ENCODE measurements at regions not wholly inside any gene's neighbourhood (a gene's known extent, or its start where the extent isn't known, plus 50 kb on each side); places are given as distances from the start of the nearest gene placed in this dataset.

DNA sequence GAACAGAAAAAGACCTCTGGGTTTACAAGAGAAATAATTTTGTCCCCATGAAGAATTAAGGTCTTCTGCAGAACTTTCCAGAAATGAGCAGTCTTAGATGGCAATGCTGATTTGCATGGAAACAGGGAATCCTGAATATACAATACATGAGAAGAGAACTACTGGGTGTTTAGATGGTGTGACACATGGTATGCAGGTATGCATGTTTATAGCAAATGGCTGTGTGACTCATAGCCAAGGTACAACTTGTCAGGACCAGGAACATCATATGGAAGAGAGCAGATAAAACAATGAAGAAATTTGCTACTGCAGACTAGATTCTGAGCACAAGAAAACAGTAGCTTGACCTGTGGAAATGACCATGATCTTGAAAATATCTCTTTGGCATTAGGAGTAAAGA lies 907.8 kb downstream of the GATA3 start:
- DNase-seq (ENCODE audit: extremely low spot score in 2 of 2) = no peak
- Histone ChIP-seq H3K36me3 (no peaks in the 10 kb centered on the region), H3K4me1 (no peaks in the 10 kb centered on the region), H3K9me3 (no peaks in the 10 kb centered on the region), H3K4me3 (no peak overlapping the region), H3K27me3 (no peaks in the 10 kb centered on the region), H3K27ac (no peak overlapping the region)
- TF ChIP-seq POLR2A (IDR thresholded peaks at IDR 0.05) (no peak), POLR2AphosphoS5 (IDR thresholded peaks at IDR 0.05; ENCODE audit: insufficient read depth in 1 of 2, low read depth in 1 of 2) (peak in 1 of 2 donors; percentile 24)
- TF ChIP-seq, protein P1, sequence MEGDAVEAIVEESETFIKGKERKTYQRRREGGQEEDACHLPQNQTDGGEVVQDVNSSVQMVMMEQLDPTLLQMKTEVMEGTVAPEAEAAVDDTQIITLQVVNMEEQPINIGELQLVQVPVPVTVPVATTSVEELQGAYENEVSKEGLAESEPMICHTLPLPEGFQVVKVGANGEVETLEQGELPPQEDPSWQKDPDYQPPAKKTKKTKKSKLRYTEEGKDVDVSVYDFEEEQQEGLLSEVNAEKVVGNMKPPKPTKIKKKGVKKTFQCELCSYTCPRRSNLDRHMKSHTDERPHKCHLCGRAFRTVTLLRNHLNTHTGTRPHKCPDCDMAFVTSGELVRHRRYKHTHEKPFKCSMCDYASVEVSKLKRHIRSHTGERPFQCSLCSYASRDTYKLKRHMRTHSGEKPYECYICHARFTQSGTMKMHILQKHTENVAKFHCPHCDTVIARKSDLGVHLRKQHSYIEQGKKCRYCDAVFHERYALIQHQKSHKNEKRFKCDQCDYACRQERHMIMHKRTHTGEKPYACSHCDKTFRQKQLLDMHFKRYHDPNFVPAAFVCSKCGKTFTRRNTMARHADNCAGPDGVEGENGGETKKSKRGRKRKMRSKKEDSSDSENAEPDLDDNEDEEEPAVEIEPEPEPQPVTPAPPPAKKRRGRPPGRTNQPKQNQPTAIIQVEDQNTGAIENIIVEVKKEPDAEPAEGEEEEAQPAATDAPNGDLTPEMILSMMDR (IDR thresholded peaks at IDR 0.05) = no peak
- intact Hi-C loops (cut with DNase I) = no loop called here

DNA sequence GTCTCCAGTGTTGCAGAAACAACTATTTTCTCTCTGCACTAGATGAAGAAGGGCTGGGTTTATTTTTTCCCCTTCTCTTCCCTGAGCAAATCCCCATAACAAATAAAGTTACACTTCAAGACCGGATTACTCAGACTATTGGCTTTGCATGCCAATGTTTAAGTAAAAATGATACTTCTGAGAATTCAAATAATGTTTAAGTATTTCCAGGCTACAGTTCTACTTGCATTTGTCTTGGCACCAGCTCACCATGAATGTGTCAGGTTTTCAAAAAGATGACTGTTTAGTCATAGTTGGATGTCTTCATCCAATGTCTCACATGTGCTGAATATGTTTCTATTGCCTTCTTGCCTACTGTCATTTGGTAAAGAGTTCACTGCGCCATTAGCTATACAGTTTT lies 912.6 kb downstream of the GATA3 start:
- Histone ChIP-seq H3K36me3 (no peaks in the 10 kb centered on the region), H3K27me3 (no peaks in the 10 kb centered on the region), H3K4me3 (no peak overlapping the region), H3K4me1 (no peaks in the 10 kb centered on the region), H3K9me3 (no peaks in the 10 kb centered on the region), H3K27ac (no peak overlapping the region)
- DNase-seq (ENCODE audit: extremely low spot score in 2 of 2) = no peak
- TF ChIP-seq, protein P1 (IDR thresholded peaks at IDR 0.05) = no peak
- TF ChIP-seq POLR2A (IDR thresholded peaks at IDR 0.05) (no peak), POLR2AphosphoS5 (IDR thresholded peaks at IDR 0.05; ENCODE audit: insufficient read depth in 1 of 2, low read depth in 1 of 2) (no peak)
- intact Hi-C loops (cut with DNase I) = no loop called here

DNA sequence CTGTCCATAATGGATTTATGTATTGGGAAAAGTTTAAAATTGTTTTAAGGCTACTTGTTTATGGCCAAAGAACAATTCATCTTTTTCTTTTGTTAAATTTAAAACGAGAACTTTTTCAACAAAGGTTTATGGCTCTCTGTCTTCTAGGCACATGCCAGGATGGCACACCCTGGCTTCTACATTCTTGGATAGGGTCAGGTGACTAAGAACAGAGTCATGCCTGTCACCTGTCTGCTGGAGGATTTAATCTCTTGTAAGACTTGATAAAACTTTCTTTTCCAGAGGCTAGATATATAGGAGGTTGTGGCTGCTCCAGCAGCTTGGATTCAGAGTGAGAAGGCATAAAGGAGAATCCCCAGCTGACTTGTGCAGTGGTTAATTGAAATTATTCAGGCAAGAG lies 915.4 kb downstream of the GATA3 start:
- no peaks in the 10 kb centered on the region for H3K27me3 ChIP-seq
- no peaks in the 10 kb centered on the region for H3K36me3 ChIP-seq
- no peaks in the 10 kb centered on the region for H3K4me1 ChIP-seq
- no peaks in the 10 kb centered on the region for H3K9me3 ChIP-seq
- intact Hi-C loops (cut with DNase I) = no loop called here
- H3K4me3 ChIP-seq = no peak overlapping the region
- no peak for DNase-seq (ENCODE audit: extremely low spot score in 2 of 2)
- TF ChIP-seq POLR2AphosphoS5 (IDR thresholded peaks at IDR 0.05; ENCODE audit: insufficient read depth in 1 of 2, low read depth in 1 of 2) = peak in 1 of 2 donors; percentile 15
- TF ChIP-seq, protein P1 (IDR thresholded peaks at IDR 0.05) = no peak
- no peak overlapping the region for H3K27ac ChIP-seq

DNA sequence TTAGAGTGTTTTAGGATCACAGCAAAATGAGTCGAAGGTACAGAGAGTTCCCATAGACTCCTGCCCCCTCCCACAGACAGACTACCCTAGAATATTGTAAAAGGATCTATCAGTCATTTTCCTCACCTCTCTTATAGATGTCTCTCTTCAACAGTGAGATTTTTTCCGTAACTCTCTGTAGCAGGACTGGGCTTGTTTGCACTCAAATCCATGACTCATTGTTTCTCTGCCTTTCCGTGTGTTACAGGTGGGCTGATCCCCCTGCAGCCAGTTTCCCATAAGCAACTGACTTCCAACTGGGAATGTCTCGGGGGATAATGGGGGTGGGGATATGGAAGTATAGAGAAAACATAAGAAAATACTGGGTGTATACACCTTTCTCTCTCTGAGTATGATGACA lies 921.0 kb downstream of the GATA3 start:
- intact Hi-C loops (cut with DNase I) = no loop called here
- H3K27ac ChIP-seq = no peak overlapping the region
- H3K27me3 ChIP-seq = no peaks in the 10 kb centered on the region
- TF ChIP-seq, protein P1 (IDR thresholded peaks at IDR 0.05) = no peak
- TF ChIP-seq POLR2A (IDR thresholded peaks at IDR 0.05) (no peak), POLR2AphosphoS5 (IDR thresholded peaks at IDR 0.05; ENCODE audit: insufficient read depth in 1 of 2, low read depth in 1 of 2) (no peak)
- H3K36me3 ChIP-seq = no peaks in the 10 kb centered on the region
- H3K9me3 ChIP-seq = no peaks in the 10 kb centered on the region
- H3K4me3 ChIP-seq = no peak overlapping the region
- DNase-seq (ENCODE audit: extremely low spot score in 2 of 2) = no peak
- H3K4me1 ChIP-seq = no peaks in the 10 kb centered on the region

DNA sequence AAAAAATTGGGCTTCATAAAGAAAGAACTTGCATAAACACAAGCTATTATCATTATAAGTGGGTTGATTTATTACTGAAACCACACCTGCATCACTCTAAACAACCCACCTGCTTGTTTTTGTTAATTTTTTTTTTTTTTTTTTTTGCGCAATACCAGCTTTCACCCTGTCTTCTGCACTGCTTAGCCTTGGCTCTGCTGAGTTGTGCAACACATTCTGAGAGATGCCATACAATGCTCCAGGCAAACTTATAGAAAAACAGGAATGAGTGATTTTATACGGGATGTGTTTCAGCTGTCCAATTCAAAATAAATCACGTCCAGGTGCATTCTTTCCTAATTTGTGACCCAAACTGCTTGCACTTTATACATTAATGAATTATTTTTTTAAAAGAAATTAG lies 923.6 kb downstream of the GATA3 start:
- no peaks in the 10 kb centered on the region for H3K36me3 ChIP-seq
- H3K4me1 ChIP-seq = no peaks in the 10 kb centered on the region
- no peaks in the 10 kb centered on the region for H3K9me3 ChIP-seq
- no peak for TF ChIP-seq POLR2A (IDR thresholded peaks at IDR 0.05)
- TF ChIP-seq, protein P1 (IDR thresholded peaks at IDR 0.05) = no peak
- intact Hi-C loops (cut with DNase I) = no loop called here
- H3K27me3 ChIP-seq = no peaks in the 10 kb centered on the region
- no peak overlapping the region for H3K4me3 ChIP-seq
- DNase-seq (ENCODE audit: extremely low spot score in 2 of 2) = no peak
- H3K27ac ChIP-seq = no peak overlapping the region
